ENCODE measurements at regions not wholly inside any gene's neighbourhood (a gene's known extent, or its start where the extent isn't known, plus 50 kb on each side); places are given as distances from the start of the nearest gene placed in this dataset.
A peak's percentile ranks its signal among the peaks of the same experiment; 100 is the strongest.
"Not testable (repeated sequence)": the region's sequence is repeated elsewhere in the genome, so short reads cannot be mapped to it uniquely, and the experiment has no call there.

GRCh38 chr1:67482733-67483482, 52.7 kb upstream of the SERBP1 start:
- DNase-seq (ENCODE audit: low read depth in 2 of 2), result no peak

- peak; percentile 17 to 43 for DNase-seq (ENCODE audit: low read depth in 2 of 2)
Observed at GRCh38 chr1:67484492-67484891, 54.3 kb upstream of the SERBP1 start.

- no peak for DNase-seq (ENCODE audit: low read depth in 2 of 2)
Observed at GRCh38 chr1:67485046-67485811, 55.0 kb upstream of the SERBP1 start.

- DNase-seq (ENCODE audit: low read depth in 2 of 2), result peak; percentile 63 to 74
Observed at GRCh38 chr1:67489643-67490042, 59.4 kb upstream of the SERBP1 start.

- no peak for DNase-seq (ENCODE audit: low read depth in 2 of 2)
Observed at GRCh38 chr1:67491280-67491679, 61.1 kb upstream of the SERBP1 start.

GRCh38 chr1:67493148-67493547, 62.9 kb upstream of the SERBP1 start:
- no peak for DNase-seq (ENCODE audit: low read depth in 2 of 2)

GRCh38 chr1:67495327-67495726, 65.1 kb upstream of the SERBP1 start:
- DNase-seq (ENCODE audit: low read depth in 2 of 2), result no peak

- no peak for DNase-seq (ENCODE audit: low read depth in 2 of 2)
Observed at GRCh38 chr1:67496329-67496728, 66.1 kb upstream of the SERBP1 start.

- DNase-seq (ENCODE audit: low read depth in 2 of 2), result peak; percentile 57 to 81
Observed at GRCh38 chr1:67500413-67500959, 70.3 kb upstream of the SERBP1 start.

GRCh38 chr1:67503974-67504373, 73.8 kb upstream of the SERBP1 start:
- DNase-seq (ENCODE audit: low read depth in 2 of 2), result no peak

- not testable (repeated sequence) for DNase-seq (ENCODE audit: low read depth in 2 of 2)
Observed at GRCh38 chr1:67513392-67514294, 83.4 kb upstream of the SERBP1 start.

- DNase-seq (ENCODE audit: low read depth in 2 of 2), result no peak
Observed at GRCh38 chr1:67514300-67514699, 84.1 kb upstream of the SERBP1 start.

- DNase-seq (ENCODE audit: low read depth in 2 of 2), result no peak
Observed at GRCh38 chr1:67514786-67515185, 84.6 kb upstream of the SERBP1 start.

GRCh38 chr1:67515324-67516080, 85.3 kb upstream of the SERBP1 start:
- DNase-seq (ENCODE audit: low read depth in 2 of 2), result no peak

- no peak for DNase-seq (ENCODE audit: low read depth in 2 of 2)
Observed at GRCh38 chr1:67517046-67517445, 86.8 kb upstream of the SERBP1 start.

- DNase-seq (ENCODE audit: low read depth in 2 of 2), result no peak
Observed at GRCh38 chr1:67522001-67522441, 91.8 kb upstream of the SERBP1 start.

GRCh38 chr1:67522793-67523192, 92.6 kb upstream of the SERBP1 start:
- no peak for DNase-seq (ENCODE audit: low read depth in 2 of 2)

- DNase-seq (ENCODE audit: low read depth in 2 of 2), result no peak
Observed at GRCh38 chr1:67524143-67525052, 94.2 kb upstream of the SERBP1 start.

- DNase-seq (ENCODE audit: low read depth in 2 of 2), result peak in 1 of 2 donors; percentile 40
Observed at GRCh38 chr1:67525053-67525760, 95.0 kb upstream of the SERBP1 start.
